ENCODE measurements at regions not wholly inside any gene's neighbourhood (a gene's known extent, or its start where the extent isn't known, plus 50 kb on each side); places are given as distances from the start of the nearest gene placed in this dataset.

- Histone ChIP-seq H3K4me1 (ENCODE audit: control insufficient read depth, insufficient read depth, low read length) (no peaks in the 10 kb centered on the region), H3K56ac (ENCODE audit: extremely low read depth, insufficient read depth, low read length) (no peak overlapping the region), H3K23ac (ENCODE audit: low read depth, low read length) (no peak overlapping the region), H3K79me1 (ENCODE audit: low read depth in 1 of 2, low read length in 2 of 2) (no peaks in the 10 kb centered on the region), H4K91ac (ENCODE audit: insufficient read depth, low read depth, low read length) (no peak overlapping the region), H3K4me2 (ENCODE audit: low read depth, low read length) (no peak overlapping the region), H4K20me1 (ENCODE audit: insufficient read depth, low read length) (no peaks in the 10 kb centered on the region), H4K5ac (ENCODE audit: low read depth, low read length) (no peak overlapping the region), H2BK20ac (ENCODE audit: low read depth, low read length) (no peak overlapping the region), H3K36me3 (ENCODE audit: control insufficient read depth, insufficient read depth, low read length) (no peaks in the 10 kb centered on the region), H3K4me3 (ENCODE audit: insufficient read depth, low read depth, low read length) (no peak overlapping the region), H3K14ac (replicated peaks; ENCODE audit: low read depth, low read length) (no peak overlapping the region), H3K27me3 (ENCODE audit: control insufficient read depth, insufficient read depth, low read length) (no peaks in the 10 kb centered on the region), H2AK9ac (replicated peaks; ENCODE audit: low read depth, low read length, poor library complexity) (no peak overlapping the region), H3K27ac (ENCODE audit: insufficient read depth, low read length) (no peak overlapping the region), H4K8ac (ENCODE audit: low read depth in 2 of 2, low read length in 2 of 2) (no peak overlapping the region), H3K18ac (ENCODE audit: low read depth, low read length) (no peak overlapping the region), H2BK15ac (ENCODE audit: low read depth, low read length) (no peak overlapping the region), H3K9me3 (ENCODE audit: control insufficient read depth, insufficient read depth, low read length) (no peaks in the 10 kb centered on the region), H2AK5ac (ENCODE audit: low read depth, low read length) (no peak overlapping the region), H2AFZ (replicated peaks; ENCODE audit: low read length, poor library complexity) (no peak overlapping the region), H3K4ac (ENCODE audit: low read depth, low read length) (no peak overlapping the region), H3K9me1 (ENCODE audit: insufficient read depth, low read length) (no peaks in the 10 kb centered on the region), H2BK5ac (ENCODE audit: low read depth, low read length, poor library complexity, severe bottlenecking) (no peak overlapping the region), H2BK120ac (ENCODE audit: low read depth, low read length) (no peak overlapping the region), H3K9ac (ENCODE audit: low read depth, low read length) (no peak overlapping the region)
- WGBS, 2 experiments (ENCODE audit: extremely low coverage in 2 of 2, insufficient read length in 1 of 2): no CpG with 5 or more reads among the region's 1 CpG
- no TSS peak for BruUV-seq (replicated peaks)
- TF ChIP-seq SMC3 (IDR thresholded peaks at IDR 0.05; ENCODE audit: low read depth, low read length) (no peak), CTCF (conservative IDR thresholded peaks at IDR 0.05; ENCODE audit: low read depth, low read length) (no peak), NFE2L2 (IDR thresholded peaks at IDR 0.05; ENCODE audit: low read depth, low read length) (no peak), RAD21 (IDR thresholded peaks at IDR 0.05; ENCODE audit: low read length) (no peak), RCOR1 (IDR thresholded peaks at IDR 0.05; ENCODE audit: insufficient replicate concordance, low read length) (no peak), MAFK (IDR thresholded peaks at IDR 0.05; ENCODE audit: low read depth, low read length) (no peak), MAZ (IDR thresholded peaks at IDR 0.05; ENCODE audit: borderline replicate concordance, low read depth, low read length) (no peak), CHD1 (IDR thresholded peaks at IDR 0.05; ENCODE audit: low read depth, low read length) (no peak), POLR2A (IDR thresholded peaks at IDR 0.05; ENCODE audit: low read depth, low read length) (no peak), USF2 (IDR thresholded peaks at IDR 0.05; ENCODE audit: low read depth, low read length) (no peak), RFX5 (IDR thresholded peaks at IDR 0.05; ENCODE audit: low read depth, low read length) (no peak), MXI1 (IDR thresholded peaks at IDR 0.05; ENCODE audit: borderline replicate concordance, low read depth, low read length) (no peak)
- ChIA-PET CTCF (no interaction called here), POLR2A (ENCODE audit: unreplicated experiment) (no interaction called here)
- no peak for DNase-seq
- no peak for ATAC-seq (ENCODE audit: low read depth)
- intact Hi-C loops (cut with micrococcal nuclease): no loop called here
- dilution Hi-C loops (cut with HindIII; ENCODE audit: low sequenced_read_pairs, unreplicated experiment): no loop called here
- in situ Hi-C loops (cut with MboI; ENCODE audit: low sequenced_read_pairs): no loop called here
Measured at GRCh38 chr14:85978582-85979250, 448.8 kb downstream of the FLRT2 start.

All from IMR-90 (cell line).